ENCODE measurements at regions not wholly inside any gene's neighbourhood (a gene's known extent, or its start where the extent isn't known, plus 50 kb on each side); places are given as distances from the start of the nearest gene placed in this dataset.

DNA sequence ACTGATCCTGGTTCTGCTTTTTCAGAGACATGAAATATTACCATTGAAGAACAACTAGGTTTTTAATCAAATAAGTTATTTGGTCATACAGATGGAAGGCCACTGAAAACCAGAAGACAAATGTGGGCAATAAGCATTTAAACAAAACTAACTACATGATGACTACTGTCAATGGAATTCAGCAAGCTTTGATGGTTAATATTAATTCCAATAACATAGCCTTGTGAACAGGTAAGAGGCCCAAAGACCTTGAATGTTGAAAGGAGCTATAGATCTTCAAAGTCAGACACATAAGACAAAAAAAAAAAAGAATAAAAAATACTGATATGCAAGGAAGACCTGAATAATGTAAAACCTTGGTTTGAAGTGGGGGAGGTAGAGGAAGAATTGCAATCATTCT, 1955.6 kb upstream of the CELF4 start:
- H3K36me3 ChIP-seq (ENCODE audit: insufficient read depth): no peaks in the 10 kb centered on the region
- Mint-ChIP-seq H3K4me1 (no peaks in the 10 kb centered on the region), H3K27ac (no peak overlapping the region), H3K4me3 (no peak overlapping the region), H3K36me3 (ENCODE audit: low read depth) (no peaks in the 10 kb centered on the region), H3K9me3 (no peaks in the 10 kb centered on the region), H3K27me3 (ENCODE audit: insufficient read depth, low read depth, poor library complexity) (no peaks in the 10 kb centered on the region)
- ATAC-seq: no peak
- H3K4me3 ChIP-seq: no peak overlapping the region
- DNase-seq (ENCODE audit: low spot score): no peak
- H3K4me1 ChIP-seq (ENCODE audit: insufficient read depth): no peaks in the 10 kb centered on the region
- no peak overlapping the region for H3K4me2 ChIP-seq
- H4K20me1 ChIP-seq (replicated peaks; ENCODE audit: insufficient read depth): 0 out of 2 replicates have a peak, but pooled peaks cover 3% of the 10 kb centered on the region
- H3F3A ChIP-seq (replicated peaks; ENCODE audit: low read depth): no peaks in the 10 kb centered on the region
- no peak overlapping the region for H2AFZ ChIP-seq
- H3K9me2 ChIP-seq (ENCODE audit: insufficient read depth): no peaks in the 10 kb centered on the region
- TF ChIP-seq POLR2AphosphoS5 (IDR thresholded peaks at IDR 0.05; ENCODE audit: low read depth): no peak
- TF ChIP-seq, protein P1, sequence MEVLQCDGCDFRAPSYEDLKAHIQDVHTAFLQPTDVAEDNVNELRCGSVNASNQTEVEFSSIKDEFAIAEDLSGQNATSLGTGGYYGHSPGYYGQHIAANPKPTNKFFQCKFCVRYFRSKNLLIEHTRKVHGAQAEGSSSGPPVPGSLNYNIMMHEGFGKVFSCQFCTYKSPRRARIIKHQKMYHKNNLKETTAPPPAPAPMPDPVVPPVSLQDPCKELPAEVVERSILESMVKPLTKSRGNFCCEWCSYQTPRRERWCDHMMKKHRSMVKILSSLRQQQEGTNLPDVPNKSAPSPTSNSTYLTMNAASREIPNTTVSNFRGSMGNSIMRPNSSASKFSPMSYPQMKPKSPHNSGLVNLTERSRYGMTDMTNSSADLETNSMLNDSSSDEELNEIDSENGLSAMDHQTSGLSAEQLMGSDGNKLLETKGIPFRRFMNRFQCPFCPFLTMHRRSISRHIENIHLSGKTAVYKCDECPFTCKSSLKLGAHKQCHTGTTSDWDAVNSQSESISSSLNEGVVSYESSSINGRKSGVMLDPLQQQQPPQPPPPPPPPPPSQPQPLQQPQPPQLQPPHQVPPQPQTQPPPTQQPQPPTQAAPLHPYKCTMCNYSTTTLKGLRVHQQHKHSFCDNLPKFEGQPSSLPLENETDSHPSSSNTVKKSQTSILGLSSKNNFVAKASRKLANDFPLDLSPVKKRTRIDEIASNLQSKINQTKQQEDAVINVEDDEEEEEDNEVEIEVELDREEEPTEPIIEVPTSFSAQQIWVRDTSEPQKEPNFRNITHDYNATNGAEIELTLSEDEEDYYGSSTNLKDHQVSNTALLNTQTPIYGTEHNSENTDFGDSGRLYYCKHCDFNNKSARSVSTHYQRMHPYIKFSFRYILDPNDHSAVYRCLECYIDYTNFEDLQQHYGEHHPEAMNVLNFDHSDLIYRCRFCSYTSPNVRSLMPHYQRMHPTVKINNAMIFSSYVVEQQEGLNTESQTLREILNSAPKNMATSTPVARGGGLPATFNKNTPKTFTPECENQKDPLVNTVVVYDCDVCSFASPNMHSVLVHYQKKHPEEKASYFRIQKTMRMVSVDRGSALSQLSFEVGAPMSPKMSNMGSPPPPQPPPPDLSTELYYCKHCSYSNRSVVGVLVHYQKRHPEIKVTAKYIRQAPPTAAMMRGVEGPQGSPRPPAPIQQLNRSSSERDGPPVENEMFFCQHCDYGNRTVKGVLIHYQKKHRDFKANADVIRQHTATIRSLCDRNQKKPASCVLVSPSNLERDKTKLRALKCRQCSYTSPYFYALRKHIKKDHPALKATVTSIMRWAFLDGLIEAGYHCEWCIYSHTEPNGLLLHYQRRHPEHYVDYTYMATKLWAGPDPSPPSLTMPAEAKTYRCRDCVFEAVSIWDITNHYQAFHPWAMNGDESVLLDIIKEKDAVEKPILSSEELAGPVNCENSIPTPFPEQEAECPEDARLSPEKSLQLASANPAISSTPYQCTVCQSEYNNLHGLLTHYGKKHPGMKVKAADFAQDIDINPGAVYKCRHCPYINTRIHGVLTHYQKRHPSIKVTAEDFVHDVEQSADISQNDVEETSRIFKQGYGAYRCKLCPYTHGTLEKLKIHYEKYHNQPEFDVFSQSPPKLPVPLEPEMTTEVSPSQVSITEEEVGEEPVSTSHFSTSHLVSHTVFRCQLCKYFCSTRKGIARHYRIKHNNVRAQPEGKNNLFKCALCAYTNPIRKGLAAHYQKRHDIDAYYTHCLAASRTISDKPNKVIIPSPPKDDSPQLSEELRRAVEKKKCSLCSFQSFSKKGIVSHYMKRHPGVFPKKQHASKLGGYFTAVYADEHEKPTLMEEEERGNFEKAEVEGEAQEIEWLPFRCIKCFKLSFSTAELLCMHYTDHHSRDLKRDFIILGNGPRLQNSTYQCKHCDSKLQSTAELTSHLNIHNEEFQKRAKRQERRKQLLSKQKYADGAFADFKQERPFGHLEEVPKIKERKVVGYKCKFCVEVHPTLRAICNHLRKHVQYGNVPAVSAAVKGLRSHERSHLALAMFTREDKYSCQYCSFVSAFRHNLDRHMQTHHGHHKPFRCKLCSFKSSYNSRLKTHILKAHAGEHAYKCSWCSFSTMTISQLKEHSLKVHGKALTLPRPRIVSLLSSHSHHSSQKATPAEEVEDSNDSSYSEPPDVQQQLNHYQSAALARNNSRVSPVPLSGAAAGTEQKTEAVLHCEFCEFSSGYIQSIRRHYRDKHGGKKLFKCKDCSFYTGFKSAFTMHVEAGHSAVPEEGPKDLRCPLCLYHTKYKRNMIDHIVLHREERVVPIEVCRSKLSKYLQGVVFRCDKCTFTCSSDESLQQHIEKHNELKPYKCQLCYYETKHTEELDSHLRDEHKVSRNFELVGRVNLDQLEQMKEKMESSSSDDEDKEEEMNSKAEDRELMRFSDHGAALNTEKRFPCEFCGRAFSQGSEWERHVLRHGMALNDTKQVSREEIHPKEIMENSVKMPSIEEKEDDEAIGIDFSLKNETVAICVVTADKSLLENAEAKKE (CRISPR knock-in tag; IDR thresholded peaks at IDR 0.05): no peak
- no peak for TF ChIP-seq ZNF331 (CRISPR knock-in tag; IDR thresholded peaks at IDR 0.05; ENCODE audit: low read depth)
- TF ChIP-seq, protein P2, sequence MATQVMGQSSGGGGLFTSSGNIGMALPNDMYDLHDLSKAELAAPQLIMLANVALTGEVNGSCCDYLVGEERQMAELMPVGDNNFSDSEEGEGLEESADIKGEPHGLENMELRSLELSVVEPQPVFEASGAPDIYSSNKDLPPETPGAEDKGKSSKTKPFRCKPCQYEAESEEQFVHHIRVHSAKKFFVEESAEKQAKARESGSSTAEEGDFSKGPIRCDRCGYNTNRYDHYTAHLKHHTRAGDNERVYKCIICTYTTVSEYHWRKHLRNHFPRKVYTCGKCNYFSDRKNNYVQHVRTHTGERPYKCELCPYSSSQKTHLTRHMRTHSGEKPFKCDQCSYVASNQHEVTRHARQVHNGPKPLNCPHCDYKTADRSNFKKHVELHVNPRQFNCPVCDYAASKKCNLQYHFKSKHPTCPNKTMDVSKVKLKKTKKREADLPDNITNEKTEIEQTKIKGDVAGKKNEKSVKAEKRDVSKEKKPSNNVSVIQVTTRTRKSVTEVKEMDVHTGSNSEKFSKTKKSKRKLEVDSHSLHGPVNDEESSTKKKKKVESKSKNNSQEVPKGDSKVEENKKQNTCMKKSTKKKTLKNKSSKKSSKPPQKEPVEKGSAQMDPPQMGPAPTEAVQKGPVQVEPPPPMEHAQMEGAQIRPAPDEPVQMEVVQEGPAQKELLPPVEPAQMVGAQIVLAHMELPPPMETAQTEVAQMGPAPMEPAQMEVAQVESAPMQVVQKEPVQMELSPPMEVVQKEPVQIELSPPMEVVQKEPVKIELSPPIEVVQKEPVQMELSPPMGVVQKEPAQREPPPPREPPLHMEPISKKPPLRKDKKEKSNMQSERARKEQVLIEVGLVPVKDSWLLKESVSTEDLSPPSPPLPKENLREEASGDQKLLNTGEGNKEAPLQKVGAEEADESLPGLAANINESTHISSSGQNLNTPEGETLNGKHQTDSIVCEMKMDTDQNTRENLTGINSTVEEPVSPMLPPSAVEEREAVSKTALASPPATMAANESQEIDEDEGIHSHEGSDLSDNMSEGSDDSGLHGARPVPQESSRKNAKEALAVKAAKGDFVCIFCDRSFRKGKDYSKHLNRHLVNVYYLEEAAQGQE (IDR thresholded peaks at IDR 0.05; ENCODE audit: unreplicated experiment): no peak
- TF ChIP-seq ZNF114 (CRISPR knock-in tag; IDR thresholded peaks at IDR 0.05): no peak
- TF ChIP-seq, protein P3, sequence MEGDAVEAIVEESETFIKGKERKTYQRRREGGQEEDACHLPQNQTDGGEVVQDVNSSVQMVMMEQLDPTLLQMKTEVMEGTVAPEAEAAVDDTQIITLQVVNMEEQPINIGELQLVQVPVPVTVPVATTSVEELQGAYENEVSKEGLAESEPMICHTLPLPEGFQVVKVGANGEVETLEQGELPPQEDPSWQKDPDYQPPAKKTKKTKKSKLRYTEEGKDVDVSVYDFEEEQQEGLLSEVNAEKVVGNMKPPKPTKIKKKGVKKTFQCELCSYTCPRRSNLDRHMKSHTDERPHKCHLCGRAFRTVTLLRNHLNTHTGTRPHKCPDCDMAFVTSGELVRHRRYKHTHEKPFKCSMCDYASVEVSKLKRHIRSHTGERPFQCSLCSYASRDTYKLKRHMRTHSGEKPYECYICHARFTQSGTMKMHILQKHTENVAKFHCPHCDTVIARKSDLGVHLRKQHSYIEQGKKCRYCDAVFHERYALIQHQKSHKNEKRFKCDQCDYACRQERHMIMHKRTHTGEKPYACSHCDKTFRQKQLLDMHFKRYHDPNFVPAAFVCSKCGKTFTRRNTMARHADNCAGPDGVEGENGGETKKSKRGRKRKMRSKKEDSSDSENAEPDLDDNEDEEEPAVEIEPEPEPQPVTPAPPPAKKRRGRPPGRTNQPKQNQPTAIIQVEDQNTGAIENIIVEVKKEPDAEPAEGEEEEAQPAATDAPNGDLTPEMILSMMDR (conservative IDR thresholded peaks at IDR 0.05; ENCODE audit: low read depth in 2 of 2): no peak
- TF ChIP-seq CREB1 (CRISPR knock-in tag; IDR thresholded peaks at IDR 0.05; ENCODE audit: low read depth): no peak
- TF ChIP-seq, protein P4, sequence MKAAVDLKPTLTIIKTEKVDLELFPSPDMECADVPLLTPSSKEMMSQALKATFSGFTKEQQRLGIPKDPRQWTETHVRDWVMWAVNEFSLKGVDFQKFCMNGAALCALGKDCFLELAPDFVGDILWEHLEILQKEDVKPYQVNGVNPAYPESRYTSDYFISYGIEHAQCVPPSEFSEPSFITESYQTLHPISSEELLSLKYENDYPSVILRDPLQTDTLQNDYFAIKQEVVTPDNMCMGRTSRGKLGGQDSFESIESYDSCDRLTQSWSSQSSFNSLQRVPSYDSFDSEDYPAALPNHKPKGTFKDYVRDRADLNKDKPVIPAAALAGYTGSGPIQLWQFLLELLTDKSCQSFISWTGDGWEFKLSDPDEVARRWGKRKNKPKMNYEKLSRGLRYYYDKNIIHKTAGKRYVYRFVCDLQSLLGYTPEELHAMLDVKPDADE (IDR thresholded peaks at IDR 0.05): no peak
- no peak for TF ChIP-seq EZH2 (IDR thresholded peaks at IDR 0.05; ENCODE audit: low read depth, unreplicated experiment)
- no peak for TF ChIP-seq EZH2phosphoT487 (IDR thresholded peaks at IDR 0.05; ENCODE audit: unreplicated experiment)
- H3K79me2 ChIP-seq (replicated peaks; ENCODE audit: insufficient read depth): no peaks in the 10 kb centered on the region
- no peak overlapping the region for H3K27ac ChIP-seq (ENCODE audit: low read depth)
- no peaks in the 10 kb centered on the region for H3K27me3 ChIP-seq (ENCODE audit: insufficient read depth)

All from GM23338 (cell line).